Body of pancreas (tissue), 4 donors: ENCODE measurements at regions not wholly inside any gene's neighbourhood (a gene's known extent, or its start where the extent isn't known, plus 50 kb on each side); places are given as distances from the start of the nearest gene placed in this dataset.

Source experiments
- ATAC-seq: fragments of 150-250 bp; one replicate; pipeline ENCODE4 v1.9.1; 2016
- DNase-seq, 4 donors: peaks; one replicate each; pipeline ENCODE4 v3.0.0-alpha.2; 2019
- H3K27ac ChIP-seq, 4 donors: fragments of 200-600 bp; sonication (generic); 1 replicate in 3 of 4; 2 replicates in 1 of 4; pipeline versions ENCODE4 v1.5.1 to v1.6.1; 2016 to 2019; ENCODE audit warnings: mild to moderate bottlenecking in 1 of 4, mixed read lengths in 1 of 4, moderate library complexity in 1 of 4
- H3K27me3 ChIP-seq, 2 donors: fragments of 200-600 bp; sonication (generic); one replicate each; pipeline ENCODE4 v1.6.0; 2016; ENCODE audit warnings: mild to moderate bottlenecking in 1 of 2
- H3K36me3 ChIP-seq, 2 donors: fragments of 200-600 bp; sonication (generic); replicated peaks in 1 of 2; 2 replicates each; pipeline ENCODE4 v1.5.1; 2016; ENCODE audit warnings: low read depth in 2 of 2; ENCODE audit not compliant: insufficient read depth in 1 of 2
- H3K4me1 ChIP-seq: fragments of 200-600 bp; sonication (generic); one replicate; pipeline ENCODE4 v1.6.0; 2016
- H3K4me3 ChIP-seq, 2 donors: fragments of 200-600 bp; sonication (generic); 1 replicate in 1 of 2; 2 replicates in 1 of 2; pipeline ENCODE4 v1.5.1; 2016 to 2019
- H3K9me3 ChIP-seq, 3 donors: fragments of 200-600 bp; sonication (generic); 1 replicate in 2 of 3; 2 replicates in 1 of 3; pipeline ENCODE4 v1.5.1; 2016
- CTCF ChIP-seq, 7 experiments: fragments of 450-650 bp in 4 of 7; fragments of 200-600 bp in 3 of 7; sonication (generic) in 3 of 7; IDR thresholded peaks; one replicate each; pipeline ENCODE4 v1.5.1; 2016 to 2019; ENCODE audit warnings: antibody characterized with exemption in 7 of 7
- POLR2A ChIP-seq, 3 donors: fragments of 450-650 bp; IDR thresholded peaks; one replicate each; pipeline ENCODE4 v1.6.1; 2016; ENCODE audit warnings: antibody characterized with exemption in 3 of 3, mild to moderate bottlenecking in 2 of 3
- WGBS, 2 donors: methylation state at CpG; one replicate each; pipeline ENCODE4 v1.1.5; 2017; 5-methylcytosine and 5-hydroxymethylcytosine counted together
- intact Hi-C: fragments of 100-400 bp; cut with DNase I; formaldehyde crosslinking; loops from one replicate; pipeline ENCODE4 v1.15.1; 2023

GRCh38 chr13:53368948-53369347 is 340.3 kb downstream of the OLFM4 start:
- DNase-seq = no peak
- Histone ChIP-seq H3K4me1 (no peaks in the 10 kb centered on the region), H3K27me3 (no peaks in the 10 kb centered on the region), H3K9me3 (no peaks in the 10 kb centered on the region), H3K4me3 (no peak overlapping the region), H3K27ac (no peak overlapping the region), H3K36me3 (no peaks in the 10 kb centered on the region)
- intact Hi-C loops = no loop called here
- ATAC-seq = no peak
- 31 to 52% methylated on average over 2 of the region's 2 CpGs for WGBS, 2 donors
- no peak for TF ChIP-seq POLR2A (IDR thresholded peaks at IDR 0.05)
- TF ChIP-seq CTCF (IDR thresholded peaks at IDR 0.05) = no peak

GRCh38 chr13:53379485-53379884 is 350.9 kb downstream of the OLFM4 start:
- WGBS, 2 donors = 81 to 86% methylated on average over 1 of the region's 1 CpG
- no peaks in the 10 kb centered on the region for H3K4me1 ChIP-seq
- DNase-seq (no peak), ATAC-seq (no peak)
- no peak overlapping the region for H3K27ac ChIP-seq
- no peaks in the 10 kb centered on the region for H3K36me3 ChIP-seq
- H3K9me3 ChIP-seq = no peaks in the 10 kb centered on the region
- H3K4me3 ChIP-seq = no peak overlapping the region
- intact Hi-C loops = no loop called here
- TF ChIP-seq POLR2A (IDR thresholded peaks at IDR 0.05) = no peak
- TF ChIP-seq CTCF (IDR thresholded peaks at IDR 0.05) = no peak
- H3K27me3 ChIP-seq = no peaks in the 10 kb centered on the region

- intact Hi-C loops = no loop called here
- WGBS, 2 donors = 20 to 46% methylated on average over 3 of the region's 3 CpGs
- H3K9me3 ChIP-seq = no peaks in the 10 kb centered on the region
- ATAC-seq (no peak), DNase-seq (no peak)
- TF ChIP-seq POLR2A (IDR thresholded peaks at IDR 0.05) = no peak
- TF ChIP-seq CTCF (IDR thresholded peaks at IDR 0.05) = no peak
- H3K4me3 ChIP-seq = no peak overlapping the region
- H3K4me1 ChIP-seq = no peaks in the 10 kb centered on the region
- no peak overlapping the region for H3K27ac ChIP-seq
- no peaks in the 10 kb centered on the region for H3K27me3 ChIP-seq
- H3K36me3 ChIP-seq = no peaks in the 10 kb centered on the region
Measured at GRCh38 chr13:53382008-53382407, 353.4 kb downstream of the OLFM4 start.

GRCh38 chr13:53398051-53398450 is 369.4 kb downstream of the OLFM4 start:
- H3K36me3 ChIP-seq = no peaks in the 10 kb centered on the region
- no peaks in the 10 kb centered on the region for H3K27me3 ChIP-seq
- TF ChIP-seq CTCF (IDR thresholded peaks at IDR 0.05) (no peak), POLR2A (IDR thresholded peaks at IDR 0.05) (no peak)
- no peak overlapping the region for H3K4me3 ChIP-seq
- intact Hi-C loops = no loop called here
- WGBS, 2 donors = 53 to 54% methylated on average over 2 of the region's 2 CpGs
- H3K4me1 ChIP-seq = no peaks in the 10 kb centered on the region
- ATAC-seq (no peak), DNase-seq (no peak)
- H3K9me3 ChIP-seq = no peaks in the 10 kb centered on the region
- no peak overlapping the region for H3K27ac ChIP-seq

- no peaks in the 10 kb centered on the region for H3K36me3 ChIP-seq
- H3K9me3 ChIP-seq = no peaks in the 10 kb centered on the region
- 69 to 76% methylated on average over 7 to 8 of the region's 8 CpGs for WGBS, 2 donors
- DNase-seq = no peak
- H3K4me1 ChIP-seq = no peaks in the 10 kb centered on the region
- no peak overlapping the region for H3K27ac ChIP-seq
- intact Hi-C loops = no loop called here
- TF ChIP-seq CTCF (IDR thresholded peaks at IDR 0.05) (no peak), POLR2A (IDR thresholded peaks at IDR 0.05) (no peak)
- H3K27me3 ChIP-seq = no peaks in the 10 kb centered on the region
- no peak for ATAC-seq
- H3K4me3 ChIP-seq = no peak overlapping the region
Measured at GRCh38 chr13:53405616-53406015, 377.0 kb downstream of the OLFM4 start.
